Left lobe of liver (tissue), 2 donors: ENCODE measurements at regions not wholly inside any gene's neighbourhood (a gene's known extent, or its start where the extent isn't known, plus 50 kb on each side); places are given as distances from the start of the nearest gene placed in this dataset.

ENCODE experiments used
- ATAC-seq: fragments of 200-7000 bp; cut with Tn5 transposase; one replicate; pipeline ENCODE4 v1.9.1; 2020; ENCODE audit warnings: mild to moderate bottlenecking, moderate library complexity
- DNase-seq: peaks from one replicate; pipeline ENCODE4 v3.0.0-alpha.2; 2020; ENCODE audit warnings: low spot score
- donor health status: DM: no; HTN: no; CAD: no; lungs with moderate emphysema.
- donor health status: DM: no; HTN: yes; CAD: no.

GRCh38 chr2:67701011-67701410 lies 303.9 kb downstream of the ETAA1 start:
- no peak for ATAC-seq
- DNase-seq: no peak

GRCh38 chr2:67702284-67702683 lies 305.2 kb downstream of the ETAA1 start:
- ATAC-seq (no peak), DNase-seq (no peak)

GRCh38 chr2:67702937-67703336 lies 305.8 kb downstream of the ETAA1 start:
- DNase-seq (no peak), ATAC-seq (no peak)

- ATAC-seq (no peak), DNase-seq (no peak)
Measured at GRCh38 chr2:67706082-67706481, 308.9 kb downstream of the ETAA1 start.

- no peak for DNase-seq
- ATAC-seq: no peak
Measured at GRCh38 chr2:67707896-67708295, 310.8 kb downstream of the ETAA1 start.

- ATAC-seq (no peak), DNase-seq (no peak)
Measured at GRCh38 chr2:67709835-67710234, 312.7 kb downstream of the ETAA1 start.

GRCh38 chr2:67712484-67712883 lies 315.4 kb downstream of the ETAA1 start:
- DNase-seq (no peak), ATAC-seq (no peak)

GRCh38 chr2:67713376-67713775 lies 316.2 kb downstream of the ETAA1 start:
- ATAC-seq (no peak), DNase-seq (no peak)

- ATAC-seq (no peak), DNase-seq (no peak)
Measured at GRCh38 chr2:67716895-67717396, 319.8 kb downstream of the ETAA1 start.

GRCh38 chr2:67717692-67718091 lies 320.6 kb downstream of the ETAA1 start:
- DNase-seq (no peak), ATAC-seq (no peak)

GRCh38 chr2:67719351-67719750 lies 322.2 kb downstream of the ETAA1 start:
- DNase-seq (no peak), ATAC-seq (no peak)

GRCh38 chr2:67721516-67721915 lies 324.4 kb downstream of the ETAA1 start:
- ATAC-seq (no peak), DNase-seq (no peak)

GRCh38 chr2:67724261-67724660 lies 327.1 kb downstream of the ETAA1 start:
- ATAC-seq: no peak
- no peak for DNase-seq

GRCh38 chr2:67725731-67726130 lies 328.6 kb downstream of the ETAA1 start:
- DNase-seq: no peak
- no peak for ATAC-seq

GRCh38 chr2:67726416-67726815 lies 329.3 kb downstream of the ETAA1 start:
- ATAC-seq (no peak), DNase-seq (no peak)

GRCh38 chr2:67727131-67727530 lies 330.0 kb downstream of the ETAA1 start:
- DNase-seq: no peak

GRCh38 chr2:67727623-67728022 lies 330.5 kb downstream of the ETAA1 start:
- no peak for DNase-seq
- no peak for ATAC-seq

More at GRCh38 chr2:67727131-67727530, 330.0 kb downstream of the ETAA1 start:
- no peak for ATAC-seq

GRCh38 chr2:67729474-67729873 lies 332.3 kb downstream of the ETAA1 start:
- ATAC-seq (no peak), DNase-seq (no peak)

- DNase-seq: peak; percentile 49
Measured at GRCh38 chr2:67733517-67733916, 329.3 kb downstream of the C1D start.

GRCh38 chr2:67752199-67752598 lies 310.6 kb downstream of the C1D start:
- ATAC-seq: no peak
- DNase-seq: no peak

More at GRCh38 chr2:67733517-67733916, 329.3 kb downstream of the C1D start:
- ATAC-seq: peak; percentile 92

GRCh38 chr2:67752969-67753368 lies 309.8 kb downstream of the C1D start:
- ATAC-seq (no peak), DNase-seq (no peak)

GRCh38 chr2:67755156-67755882 lies 307.5 kb downstream of the C1D start:
- no peak for DNase-seq
- no peak for ATAC-seq

GRCh38 chr2:67760995-67761394 lies 301.8 kb downstream of the C1D start:
- ATAC-seq: no peak
- no peak for DNase-seq
